ENCODE measurements at regions not wholly inside any gene's neighbourhood (a gene's known extent, or its start where the extent isn't known, plus 50 kb on each side); places are given as distances from the start of the nearest gene placed in this dataset.

GRCh38 chr20:17059465-17059864 lies 167.4 kb upstream of the PCSK2 start:
- no peaks in the 10 kb centered on the region for H3K4me1 ChIP-seq (ENCODE audit: insufficient read depth, insufficient read length)
- H3K9me3 ChIP-seq (ENCODE audit: insufficient read depth, low read length) = no peaks in the 10 kb centered on the region
- H3K36me3 ChIP-seq (ENCODE audit: insufficient read depth, insufficient read length, low read length) = no peaks in the 10 kb centered on the region
- no peak overlapping the region for H3K9ac ChIP-seq (ENCODE audit: insufficient read length, low read depth)
- no peak overlapping the region for H3K4me3 ChIP-seq (ENCODE audit: insufficient read length, low read depth)
- no peak for TF ChIP-seq SUZ12 (IDR thresholded peaks at IDR 0.05; ENCODE audit: extremely low read depth, insufficient read depth, insufficient read length)
- TF ChIP-seq YY1 (IDR thresholded peaks at IDR 0.05; ENCODE audit: insufficient read depth, insufficient read length) = no peak
- TF ChIP-seq ZNF274 (IDR thresholded peaks at IDR 0.05; ENCODE audit: low read depth, low read length) = no peak
- H3K27me3 ChIP-seq (ENCODE audit: insufficient read depth, insufficient read length) = no peaks in the 10 kb centered on the region
- DNase-seq (ENCODE audit: low read depth, low spot score) = no peak

- H3K4me3 ChIP-seq (ENCODE audit: insufficient read length, low read depth) = no peak overlapping the region
- no peak for DNase-seq (ENCODE audit: low read depth, low spot score)
- no peaks in the 10 kb centered on the region for H3K27me3 ChIP-seq (ENCODE audit: insufficient read depth, insufficient read length)
- TF ChIP-seq ZNF274 (IDR thresholded peaks at IDR 0.05; ENCODE audit: low read depth, low read length) = no peak
- no peak for TF ChIP-seq SUZ12 (IDR thresholded peaks at IDR 0.05; ENCODE audit: extremely low read depth, insufficient read depth, insufficient read length)
- TF ChIP-seq YY1 (IDR thresholded peaks at IDR 0.05; ENCODE audit: insufficient read depth, insufficient read length) = no peak
- H3K9me3 ChIP-seq (ENCODE audit: insufficient read depth, low read length) = no peaks in the 10 kb centered on the region
- no peak overlapping the region for H3K9ac ChIP-seq (ENCODE audit: insufficient read length, low read depth)
- H3K36me3 ChIP-seq (ENCODE audit: insufficient read depth, insufficient read length, low read length) = no peaks in the 10 kb centered on the region
- no peaks in the 10 kb centered on the region for H3K4me1 ChIP-seq (ENCODE audit: insufficient read depth, insufficient read length)
Observed at GRCh38 chr20:17061715-17062114, 165.1 kb upstream of the PCSK2 start.

- no peak overlapping the region for H3K4me3 ChIP-seq (ENCODE audit: insufficient read length, low read depth)
- TF ChIP-seq SUZ12 (IDR thresholded peaks at IDR 0.05; ENCODE audit: extremely low read depth, insufficient read depth, insufficient read length) (no peak), YY1 (IDR thresholded peaks at IDR 0.05; ENCODE audit: insufficient read depth, insufficient read length) (no peak), ZNF274 (IDR thresholded peaks at IDR 0.05; ENCODE audit: low read depth, low read length) (no peak)
- no peaks in the 10 kb centered on the region for H3K9me3 ChIP-seq (ENCODE audit: insufficient read depth, low read length)
- DNase-seq (ENCODE audit: low read depth, low spot score) = no peak
- no peaks in the 10 kb centered on the region for H3K27me3 ChIP-seq (ENCODE audit: insufficient read depth, insufficient read length)
- H3K36me3 ChIP-seq (ENCODE audit: insufficient read depth, insufficient read length, low read length) = no peaks in the 10 kb centered on the region
- H3K4me1 ChIP-seq (ENCODE audit: insufficient read depth, insufficient read length) = no peaks in the 10 kb centered on the region
- no peak overlapping the region for H3K9ac ChIP-seq (ENCODE audit: insufficient read length, low read depth)
Observed at GRCh38 chr20:17062712-17063111, 164.1 kb upstream of the PCSK2 start.

- Histone ChIP-seq H3K9ac (ENCODE audit: insufficient read length, low read depth) (no peak overlapping the region), H3K36me3 (ENCODE audit: insufficient read depth, insufficient read length, low read length) (no peaks in the 10 kb centered on the region), H3K4me1 (ENCODE audit: insufficient read depth, insufficient read length) (no peaks in the 10 kb centered on the region), H3K27me3 (ENCODE audit: insufficient read depth, insufficient read length) (no peaks in the 10 kb centered on the region), H3K9me3 (ENCODE audit: insufficient read depth, low read length) (no peaks in the 10 kb centered on the region), H3K4me3 (ENCODE audit: insufficient read length, low read depth) (no peak overlapping the region)
- DNase-seq (ENCODE audit: low read depth, low spot score) = peak; percentile 8
- no peak for TF ChIP-seq SUZ12 (IDR thresholded peaks at IDR 0.05; ENCODE audit: extremely low read depth, insufficient read depth, insufficient read length)
Observed at GRCh38 chr20:17066902-17067301, 159.9 kb upstream of the PCSK2 start.

GRCh38 chr20:17068084-17068711 lies 158.6 kb upstream of the PCSK2 start:
- H3K4me3 ChIP-seq (ENCODE audit: insufficient read length, low read depth) = no peak overlapping the region
- no peaks in the 10 kb centered on the region for H3K4me1 ChIP-seq (ENCODE audit: insufficient read depth, insufficient read length)
- no peaks in the 10 kb centered on the region for H3K9me3 ChIP-seq (ENCODE audit: insufficient read depth, low read length)
- no peaks in the 10 kb centered on the region for H3K27me3 ChIP-seq (ENCODE audit: insufficient read depth, insufficient read length)
- H3K36me3 ChIP-seq (ENCODE audit: insufficient read depth, insufficient read length, low read length) = no peaks in the 10 kb centered on the region
- TF ChIP-seq YY1 (IDR thresholded peaks at IDR 0.05; ENCODE audit: insufficient read depth, insufficient read length) = no peak
- no peak overlapping the region for H3K9ac ChIP-seq (ENCODE audit: insufficient read length, low read depth)
- no peak for DNase-seq (ENCODE audit: low read depth, low spot score)

- TF ChIP-seq YY1 (IDR thresholded peaks at IDR 0.05; ENCODE audit: insufficient read depth, insufficient read length) = no peak
- TF ChIP-seq ZNF274 (IDR thresholded peaks at IDR 0.05; ENCODE audit: low read depth, low read length) = no peak
- no peak for TF ChIP-seq SUZ12 (IDR thresholded peaks at IDR 0.05; ENCODE audit: extremely low read depth, insufficient read depth, insufficient read length)
- Histone ChIP-seq H3K9me3 (ENCODE audit: insufficient read depth, low read length) (no peaks in the 10 kb centered on the region), H3K9ac (ENCODE audit: insufficient read length, low read depth) (no peak overlapping the region), H3K4me3 (ENCODE audit: insufficient read length, low read depth) (no peak overlapping the region), H3K27me3 (ENCODE audit: insufficient read depth, insufficient read length) (no peaks in the 10 kb centered on the region), H3K36me3 (ENCODE audit: insufficient read depth, insufficient read length, low read length) (no peaks in the 10 kb centered on the region), H3K4me1 (ENCODE audit: insufficient read depth, insufficient read length) (no peaks in the 10 kb centered on the region)
- no peak for DNase-seq (ENCODE audit: low read depth, low spot score)
Observed at GRCh38 chr20:17077030-17077429, 149.8 kb upstream of the PCSK2 start.

GRCh38 chr20:17083738-17084137 lies 143.1 kb upstream of the PCSK2 start:
- peak; percentile 3 for DNase-seq (ENCODE audit: low read depth, low spot score)

More at GRCh38 chr20:17083738-17084137, 143.1 kb upstream of the PCSK2 start:
- H3K36me3 ChIP-seq (ENCODE audit: insufficient read depth, insufficient read length, low read length) = no peaks in the 10 kb centered on the region
- no peak overlapping the region for H3K4me3 ChIP-seq (ENCODE audit: insufficient read length, low read depth)
- H3K4me1 ChIP-seq (ENCODE audit: insufficient read depth, insufficient read length) = no peaks in the 10 kb centered on the region
- TF ChIP-seq YY1 (IDR thresholded peaks at IDR 0.05; ENCODE audit: insufficient read depth, insufficient read length) = no peak
- TF ChIP-seq SUZ12 (IDR thresholded peaks at IDR 0.05; ENCODE audit: extremely low read depth, insufficient read depth, insufficient read length) = no peak
- TF ChIP-seq ZNF274 (IDR thresholded peaks at IDR 0.05; ENCODE audit: low read depth, low read length) = no peak
- H3K9ac ChIP-seq (ENCODE audit: insufficient read length, low read depth) = no peak overlapping the region
- no peaks in the 10 kb centered on the region for H3K9me3 ChIP-seq (ENCODE audit: insufficient read depth, low read length)
- no peaks in the 10 kb centered on the region for H3K27me3 ChIP-seq (ENCODE audit: insufficient read depth, insufficient read length)
